GM23338 (cell line): ENCODE measurements at regions not wholly inside any gene's neighbourhood (a gene's known extent, or its start where the extent isn't known, plus 50 kb on each side); places are given as distances from the start of the nearest gene placed in this dataset.

Experiments
- ATAC-seq: fragments of 200-7000 bp; cut with Tn5 transposase; 3 replicates; pipeline ENCODE4 v1.9.1; 2020
- DNase-seq: peaks from one replicate; pipeline ENCODE4 v3.0.0-alpha.2; 2015; ENCODE audit warnings: low spot score
- H2AFZ ChIP-seq: fragments of 200-600 bp; sonication (generic); 2 replicates; pipeline ENCODE4 v1.8.0; 2016; ENCODE audit warnings: antibody characterized with exemption, mild to moderate bottlenecking, moderate library complexity
- H3F3A ChIP-seq: fragments of 200-600 bp; sonication (generic); replicated peaks from 2 replicates; pipeline ENCODE4 v1.8.0; 2017; ENCODE audit warnings: antibody characterized with exemption, mixed run types, low read depth
- H3K27ac ChIP-seq: fragments of 200-600 bp; sonication (generic); 2 replicates; pipeline ENCODE4 v1.6.1; 2016; ENCODE audit warnings: low read depth
- H3K27me3 ChIP-seq: fragments of 200-600 bp; sonication (generic); 2 replicates; pipeline ENCODE4 v1.8.0; 2016; ENCODE audit warnings: mild to moderate bottlenecking, mixed run types, moderate library complexity; ENCODE audit not compliant: insufficient read depth
- H3K36me3 ChIP-seq: fragments of 200-600 bp; sonication (generic); 2 replicates; pipeline ENCODE4 v1.8.0; 2016; ENCODE audit warnings: mild to moderate bottlenecking; ENCODE audit not compliant: insufficient read depth
- H3K4me1 ChIP-seq: fragments of 200-600 bp; sonication (generic); 2 replicates; pipeline ENCODE4 v1.8.0; 2016; ENCODE audit warnings: mild to moderate bottlenecking, moderate library complexity; ENCODE audit not compliant: insufficient read depth
- H3K4me2 ChIP-seq: fragments of 200-600 bp; sonication (generic); 2 replicates; pipeline ENCODE4 v1.7.1; 2017; ENCODE audit warnings: mixed run types
- H3K4me3 ChIP-seq: fragments of 200-600 bp; sonication (generic); 2 replicates; pipeline ENCODE4 v1.6.1; 2016; ENCODE audit warnings: mixed run types
- H3K79me2 ChIP-seq: fragments of 200-600 bp; sonication (generic); replicated peaks from 2 replicates; pipeline ENCODE4 v1.8.0; 2017; ENCODE audit warnings: mild to moderate bottlenecking; ENCODE audit not compliant: insufficient read depth
- H3K9me2 ChIP-seq: fragments of 200-600 bp; sonication (generic); 2 replicates; pipeline ENCODE4 v1.8.0; 2017; ENCODE audit not compliant: insufficient read depth
- H4K20me1 ChIP-seq: fragments of 200-600 bp; sonication (generic); replicated peaks from 2 replicates; pipeline ENCODE4 v1.8.0; 2017; ENCODE audit warnings: mild to moderate bottlenecking; ENCODE audit not compliant: insufficient read depth
- H3K27ac Mint-ChIP-seq: 2 replicates; pipeline ENCODE4 v1.8.0; 2020; ENCODE audit warnings: inconsistent platforms, mild to moderate bottlenecking, moderate library complexity, mixed read lengths
- H3K27me3 Mint-ChIP-seq: 3 replicates; pipeline ENCODE4 v1.8.0; 2022; ENCODE audit warnings: low read depth, mild to moderate bottlenecking, moderate library complexity, mixed read lengths, inconsistent platforms; ENCODE audit not compliant: insufficient read depth, poor library complexity
- H3K36me3 Mint-ChIP-seq: 3 replicates; pipeline ENCODE4 v1.8.0; 2021; ENCODE audit warnings: low read depth, mild to moderate bottlenecking, inconsistent platforms, moderate library complexity, mixed read lengths
- H3K4me1 Mint-ChIP-seq: 3 replicates; pipeline ENCODE4 v1.8.0; 2020; ENCODE audit warnings: mild to moderate bottlenecking, inconsistent platforms, mixed read lengths
- H3K4me3 Mint-ChIP-seq: 3 replicates; pipeline ENCODE4 v1.8.0; 2021; ENCODE audit warnings: moderate library complexity, mild to moderate bottlenecking, inconsistent platforms, mixed read lengths
- H3K9me3 Mint-ChIP-seq: 3 replicates; pipeline ENCODE4 v1.8.0; 2020; ENCODE audit warnings: moderate library complexity, mild to moderate bottlenecking, inconsistent platforms, mixed read lengths
- CREB1 ChIP-seq: fragments of 250-450 bp; sonication (Bioruptor Pico); IDR thresholded peaks from 2 replicates; pipeline ENCODE4 v1.5.0; 2020; ENCODE audit warnings: low read depth, mild to moderate bottlenecking, moderate library complexity
- CTCF ChIP-seq, 2 experiments: fragments of 200-600 bp in 1 of 2; sonication (generic) in 1 of 2; conservative IDR thresholded peaks; 2 replicates each; pipeline versions ENCODE4 v1.5.1 to v1.6.1; 2016 to 2017; ENCODE audit warnings: antibody characterized with exemption in 2 of 2, low read depth in 2 of 2, mild to moderate bottlenecking in 2 of 2, moderate library complexity in 1 of 2
- ETS1 ChIP-seq: IDR thresholded peaks from 2 replicates; pipeline ENCODE4 v1.6.1; 2016; ENCODE audit warnings: antibody characterized with exemption
- EZH2phosphoT487 ChIP-seq: fragments of 200-600 bp; sonication (generic); IDR thresholded peaks from one replicate; pipeline ENCODE4 v1.8.1; 2018; ENCODE audit warnings: antibody characterized with exemption; ENCODE audit not compliant: unreplicated experiment
- NANOG ChIP-seq: IDR thresholded peaks from 2 replicates; pipeline ENCODE4 v1.6.1; 2016; ENCODE audit warnings: antibody characterized with exemption, borderline replicate concordance
- POLR2AphosphoS5 ChIP-seq: IDR thresholded peaks from 2 replicates; pipeline ENCODE4 v1.6.1; 2016; ENCODE audit warnings: antibody characterized with exemption, low read depth
- ZNF462 ChIP-seq: fragments of 250-450 bp; sonication (Bioruptor Pico); IDR thresholded peaks from 2 replicates; pipeline ENCODE4 v1.5.0; 2020; ENCODE audit warnings: mild to moderate bottlenecking, moderate library complexity

GRCh38 chr12:87806310-87806709 is 222.9 kb downstream of the C12orf50 start (continued):
- TF ChIP-seq ZNF462 (CRISPR knock-in tag) (no peak), POLR2AphosphoS5 (no peak), ETS1 (no peak)

- H3K27ac ChIP-seq = no peak overlapping the region
- no peaks in the 10 kb centered on the region for H3K79me2 ChIP-seq
- H3F3A ChIP-seq = no peaks in the 10 kb centered on the region
- no peak overlapping the region for H3K4me3 ChIP-seq
- Mint-ChIP-seq H3K27me3 (peaks cover 1% of the 10 kb centered on the region), H3K36me3 (no peaks in the 10 kb centered on the region), H3K4me1 (peaks cover 2% of the 10 kb centered on the region; the same call in 1 of the 3 replicates), H3K4me3 (no peak overlapping the region), H3K27ac (no peak overlapping the region), H3K9me3 (no peaks in the 10 kb centered on the region)
- H3K9me2 ChIP-seq = no peaks in the 10 kb centered on the region; the same call in 1 of the 2 replicates
- H3K4me2 ChIP-seq = no peak overlapping the region
- ATAC-seq = no peak
- H4K20me1 ChIP-seq = no peaks in the 10 kb centered on the region
- no peak overlapping the region for H2AFZ ChIP-seq
- no peaks in the 10 kb centered on the region for H3K27me3 ChIP-seq
- H3K4me1 ChIP-seq = peaks cover 6% of the 10 kb centered on the region; the same call in 1 of the 2 replicates
- no peak for DNase-seq
- no peaks in the 10 kb centered on the region for H3K36me3 ChIP-seq
- TF ChIP-seq EZH2phosphoT487 (no peak), CTCF (conservative IDR thresholded peaks at IDR 0.05; ENCODE audit: low read depth in 2 of 2) (no peak), NANOG (no peak), CREB1 (no peak), POLR2AphosphoS5 (no peak), ZNF462 (CRISPR knock-in tag) (no peak)
Measured at GRCh38 chr12:87804386-87804785, 224.8 kb downstream of the C12orf50 start.
